H9 (cell line): ENCODE measurements at regions not wholly inside any gene's neighbourhood (a gene's known extent, or its start where the extent isn't known, plus 50 kb on each side); places are given as distances from the start of the nearest gene placed in this dataset.

Experiments used
- DNase-seq: peaks from one replicate; pipeline ENCODE4 v3.0.0-alpha.2; 2017
- H2AFZ ChIP-seq: one replicate; pipeline ENCODE4 v1.6.1; 2013; ENCODE audit warnings: mild to moderate bottlenecking, low read length, control low read depth, moderate library complexity
- H2AK5ac ChIP-seq: 2 replicates; pipeline ENCODE4 v1.6.1; 2013; ENCODE audit warnings: low read length, control low read depth, mixed read lengths; ENCODE audit not compliant: insufficient read length
- H2BK120ac ChIP-seq: one replicate; pipeline ENCODE4 v1.6.1; 2013; ENCODE audit warnings: low read depth, mild to moderate bottlenecking, low read length, control low read depth, inconsistent platforms; ENCODE audit not compliant: poor library complexity, severe bottlenecking
- H2BK12ac ChIP-seq: 2 replicates; pipeline ENCODE4 v1.6.1; 2013; ENCODE audit warnings: low read length, control low read depth, mixed read lengths, low read depth; ENCODE audit not compliant: insufficient read length
- H2BK15ac ChIP-seq: 2 replicates; pipeline ENCODE4 v1.6.1; 2013; ENCODE audit warnings: low read depth, low read length, control low read depth
- H2BK20ac ChIP-seq: one replicate; pipeline ENCODE4 v1.6.1; 2013; ENCODE audit warnings: low read depth, mild to moderate bottlenecking, low read length, control low read depth, inconsistent platforms; ENCODE audit not compliant: poor library complexity, severe bottlenecking
- H2BK5ac ChIP-seq: 2 replicates; pipeline ENCODE4 v1.6.1; 2013; ENCODE audit warnings: low read length, control low read depth, mixed read lengths; ENCODE audit not compliant: insufficient read length
- H3K14ac ChIP-seq: 2 replicates; pipeline ENCODE4 v1.6.1; 2013; ENCODE audit warnings: low read length, control low read depth; ENCODE audit not compliant: insufficient read depth
- H3K18ac ChIP-seq: 2 replicates; pipeline ENCODE4 v1.6.1; 2013; ENCODE audit warnings: low read depth, mild to moderate bottlenecking, mixed read lengths, low read length, control low read depth; ENCODE audit not compliant: insufficient read length
- H3K23ac ChIP-seq: 2 replicates; pipeline ENCODE4 v1.6.1; 2013; ENCODE audit warnings: low read length, control low read depth, mixed read lengths, low read depth; ENCODE audit not compliant: insufficient read length
- H3K23me2 ChIP-seq: 2 replicates; pipeline ENCODE4 v1.6.1; 2013; ENCODE audit warnings: low read depth, mild to moderate bottlenecking, mixed read lengths, low read length, control low read depth; ENCODE audit not compliant: insufficient read length, poor library complexity, severe bottlenecking
- H3K27ac ChIP-seq: 2 replicates; pipeline ENCODE4 v1.5.1; 2013; ENCODE audit warnings: low read length, control low read depth, mixed read lengths, low read depth; ENCODE audit not compliant: insufficient read length
- H3K27me3 ChIP-seq: 2 replicates; pipeline ENCODE4 v1.6.1; 2013; ENCODE audit warnings: low read length, control low read depth, inconsistent platforms; ENCODE audit not compliant: insufficient read depth
- H3K4ac ChIP-seq: 2 replicates; pipeline ENCODE4 v1.6.1; 2013; ENCODE audit warnings: low read depth, mild to moderate bottlenecking, control low read depth, inconsistent platforms, low read length, moderate library complexity
- H3K4me1 ChIP-seq: 2 replicates; pipeline ENCODE4 v1.6.1; 2013; ENCODE audit warnings: low read length, control low read depth, inconsistent platforms; ENCODE audit not compliant: insufficient read depth
- H3K4me2 ChIP-seq: 2 replicates; pipeline ENCODE4 v1.6.1; 2013; ENCODE audit warnings: low read length, control low read depth, mixed read lengths; ENCODE audit not compliant: insufficient read length, insufficient read depth
- H3K56ac ChIP-seq: 2 replicates; pipeline ENCODE4 v1.6.1; 2013; ENCODE audit warnings: low read depth, mild to moderate bottlenecking, mixed read lengths, low read length, control low read depth; ENCODE audit not compliant: insufficient read length
- H3K79me1 ChIP-seq: 2 replicates; pipeline ENCODE4 v1.6.1; 2013; ENCODE audit warnings: low read depth, mild to moderate bottlenecking, moderate library complexity, low read length, control low read depth, inconsistent platforms; ENCODE audit not compliant: insufficient read depth, poor library complexity, severe bottlenecking
- H3K79me2 ChIP-seq: 2 replicates; pipeline ENCODE4 v1.6.1; 2013; ENCODE audit warnings: low read length, control low read depth, inconsistent platforms; ENCODE audit not compliant: insufficient read depth
- H3K9ac ChIP-seq: 2 replicates; pipeline ENCODE4 v1.6.1; 2013; ENCODE audit warnings: low read length, control low read depth, mixed read lengths; ENCODE audit not compliant: insufficient read length; ENCODE audit errors: extremely low read depth
- H3K9me3 ChIP-seq: one replicate; pipeline ENCODE4 v1.6.1; 2013; ENCODE audit warnings: low read depth, low read length, inconsistent platforms; ENCODE audit not compliant: control insufficient read depth
- H3T11ph ChIP-seq: one replicate; pipeline ENCODE4 v1.6.1; 2013; ENCODE audit warnings: mild to moderate bottlenecking, low read length, control low read depth, inconsistent platforms
- H4K20me1 ChIP-seq: one replicate; pipeline ENCODE4 v1.6.1; 2013; ENCODE audit not compliant: control insufficient read depth, insufficient read length, insufficient read depth
- H4K5ac ChIP-seq: 2 replicates; pipeline ENCODE4 v1.6.1; 2013; ENCODE audit warnings: low read depth, mild to moderate bottlenecking, mixed read lengths, low read length, control low read depth; ENCODE audit not compliant: insufficient read length
- H4K8ac ChIP-seq: replicated peaks from 2 replicates; pipeline ENCODE4 v1.6.1; 2013; ENCODE audit warnings: low read length, control low read depth, mixed read lengths, low read depth; ENCODE audit not compliant: insufficient read length
- H4K91ac ChIP-seq: 2 replicates; pipeline ENCODE4 v1.6.1; 2013; ENCODE audit warnings: low read depth, mild to moderate bottlenecking, moderate library complexity, mixed read lengths, low read length, control low read depth; ENCODE audit not compliant: insufficient read length
- H3K27ac Mint-ChIP-seq, 3 experiments: 2 replicates in 2 of 3; 3 replicates in 1 of 3; pipeline ENCODE4 v1.8.0; 2020 to 2021; ENCODE audit warnings: mixed read lengths in 3 of 3, mild to moderate bottlenecking in 1 of 3, moderate library complexity in 1 of 3
- H3K27me3 Mint-ChIP-seq: 2 replicates; pipeline ENCODE4 v1.8.0; 2021; ENCODE audit warnings: low read depth, mild to moderate bottlenecking, moderate library complexity, mixed read lengths
- H3K36me3 Mint-ChIP-seq, 3 experiments: 2 replicates in 2 of 3; 3 replicates in 1 of 3; pipeline ENCODE4 v1.8.0; 2020 to 2021; ENCODE audit warnings: low read depth in 3 of 3, mixed read lengths in 3 of 3; ENCODE audit not compliant: insufficient read depth in 1 of 3
- H3K4me1 Mint-ChIP-seq, 2 experiments: 2 replicates each; pipeline ENCODE4 v1.8.0; 2020; ENCODE audit warnings: mixed read lengths in 2 of 2
- H3K4me3 Mint-ChIP-seq, 2 experiments: 2 replicates in 1 of 2; 3 replicates in 1 of 2; pipeline ENCODE4 v1.8.0; 2020 to 2021; ENCODE audit warnings: mild to moderate bottlenecking in 2 of 2, mixed read lengths in 2 of 2, moderate library complexity in 1 of 2
- H3K9me3 Mint-ChIP-seq, 2 experiments: 2 replicates in 1 of 2; 3 replicates in 1 of 2; pipeline ENCODE4 v1.8.0; 2020; ENCODE audit warnings: mild to moderate bottlenecking in 2 of 2, mixed read lengths in 2 of 2, moderate library complexity in 1 of 2
- WGBS: extraction: QIAGEN DNeasy Blood & Tissue Kit; methylation state at CpG from one replicate; pipeline ENCODE4 v1.1.7; 2013; ENCODE audit warnings: missing lambda C conversion rate, low lambda C conversion rate, mixed read lengths; ENCODE audit not compliant: insufficient read length; ENCODE audit errors: extremely low coverage; 5-methylcytosine and 5-hydroxymethylcytosine counted together
- TF ChIP-seq, protein P1 (sequence below): fragments of 200-600 bp; sonication (generic); conservative IDR thresholded peaks from 3 replicates; pipeline ENCODE4 v1.8.0; 2021; ENCODE audit warnings: antibody characterized with exemption, mild to moderate bottlenecking

- Histone ChIP-seq H2AFZ (no peak overlapping the region), H3K27ac (no peak overlapping the region), H2BK5ac (no peak overlapping the region), H3K4ac (no peak overlapping the region), H3K56ac (no peak overlapping the region), H3T11ph (no peak overlapping the region), H2BK15ac (no peak overlapping the region), H2BK20ac (no peak overlapping the region), H2AK5ac (no peak overlapping the region), H3K23me2 (no peaks in the 10 kb centered on the region), H4K8ac (no peak overlapping the region), H2BK120ac (no peak overlapping the region), H3K18ac (no peak overlapping the region), H3K79me2 (no peaks in the 10 kb centered on the region), H4K5ac (no peak overlapping the region), H3K79me1 (no peaks in the 10 kb centered on the region), H3K23ac (no peak overlapping the region), H2BK12ac (no peak overlapping the region), H3K4me1 (no peaks in the 10 kb centered on the region), H4K91ac (no peak overlapping the region), H3K4me2 (no peak overlapping the region), H4K20me1 (no peaks in the 10 kb centered on the region), H3K27me3 (no peaks in the 10 kb centered on the region), H3K9ac (no peak overlapping the region), H3K9me3 (no peaks in the 10 kb centered on the region), H3K14ac (no peak overlapping the region)
- TF ChIP-seq, protein P1, sequence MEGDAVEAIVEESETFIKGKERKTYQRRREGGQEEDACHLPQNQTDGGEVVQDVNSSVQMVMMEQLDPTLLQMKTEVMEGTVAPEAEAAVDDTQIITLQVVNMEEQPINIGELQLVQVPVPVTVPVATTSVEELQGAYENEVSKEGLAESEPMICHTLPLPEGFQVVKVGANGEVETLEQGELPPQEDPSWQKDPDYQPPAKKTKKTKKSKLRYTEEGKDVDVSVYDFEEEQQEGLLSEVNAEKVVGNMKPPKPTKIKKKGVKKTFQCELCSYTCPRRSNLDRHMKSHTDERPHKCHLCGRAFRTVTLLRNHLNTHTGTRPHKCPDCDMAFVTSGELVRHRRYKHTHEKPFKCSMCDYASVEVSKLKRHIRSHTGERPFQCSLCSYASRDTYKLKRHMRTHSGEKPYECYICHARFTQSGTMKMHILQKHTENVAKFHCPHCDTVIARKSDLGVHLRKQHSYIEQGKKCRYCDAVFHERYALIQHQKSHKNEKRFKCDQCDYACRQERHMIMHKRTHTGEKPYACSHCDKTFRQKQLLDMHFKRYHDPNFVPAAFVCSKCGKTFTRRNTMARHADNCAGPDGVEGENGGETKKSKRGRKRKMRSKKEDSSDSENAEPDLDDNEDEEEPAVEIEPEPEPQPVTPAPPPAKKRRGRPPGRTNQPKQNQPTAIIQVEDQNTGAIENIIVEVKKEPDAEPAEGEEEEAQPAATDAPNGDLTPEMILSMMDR = no peak
- no peak for DNase-seq
- no peaks in the 10 kb centered on the region for H3K4me1 Mint-ChIP-seq
- H3K4me3 Mint-ChIP-seq = no peak overlapping the region
- H3K36me3 Mint-ChIP-seq = no peaks in the 10 kb centered on the region
- no peak overlapping the region; a peak in 1 of 7 replicates for H3K27ac Mint-ChIP-seq
- H3K27me3 Mint-ChIP-seq = no peaks in the 10 kb centered on the region; the same call in 1 of the 2 replicates
- no peaks in the 10 kb centered on the region for H3K9me3 Mint-ChIP-seq
- WGBS = no CpG with 5 or more reads among the region's 5 CpGs
These were observed 122.5 kb upstream of the NANOS1 start for GRCh38 chr10:118907051-118907450.
